GM13977 (cell line): ENCODE measurements at regions not wholly inside any gene's neighbourhood (a gene's known extent, or its start where the extent isn't known, plus 50 kb on each side); places are given as distances from the start of the nearest gene placed in this dataset.

ENCODE experiments used
- DNase-seq: peaks from one replicate; pipeline ENCODE4 v3.0.0; 2012; ENCODE audit warnings: low spot score
- CTCF ChIP-seq: IDR thresholded peaks from 2 replicates; pipeline ENCODE4 v1.5.1; 2012; ENCODE audit warnings: mild to moderate bottlenecking, control low read depth; ENCODE audit not compliant: insufficient read depth; ENCODE audit errors: extremely low read depth, missing control alignments
- in situ Hi-C: fragments of 300-500 bp; cut with MboI; formaldehyde crosslinking; loops from one replicate; pipeline ENCODE4 v1.12.0; 2022; ENCODE audit warnings: low sequenced_read_pairs, low pct_unique_long_range_greater_than_20kb, mixed read lengths, inconsistent platforms; ENCODE audit not compliant: unreplicated experiment

DNA sequence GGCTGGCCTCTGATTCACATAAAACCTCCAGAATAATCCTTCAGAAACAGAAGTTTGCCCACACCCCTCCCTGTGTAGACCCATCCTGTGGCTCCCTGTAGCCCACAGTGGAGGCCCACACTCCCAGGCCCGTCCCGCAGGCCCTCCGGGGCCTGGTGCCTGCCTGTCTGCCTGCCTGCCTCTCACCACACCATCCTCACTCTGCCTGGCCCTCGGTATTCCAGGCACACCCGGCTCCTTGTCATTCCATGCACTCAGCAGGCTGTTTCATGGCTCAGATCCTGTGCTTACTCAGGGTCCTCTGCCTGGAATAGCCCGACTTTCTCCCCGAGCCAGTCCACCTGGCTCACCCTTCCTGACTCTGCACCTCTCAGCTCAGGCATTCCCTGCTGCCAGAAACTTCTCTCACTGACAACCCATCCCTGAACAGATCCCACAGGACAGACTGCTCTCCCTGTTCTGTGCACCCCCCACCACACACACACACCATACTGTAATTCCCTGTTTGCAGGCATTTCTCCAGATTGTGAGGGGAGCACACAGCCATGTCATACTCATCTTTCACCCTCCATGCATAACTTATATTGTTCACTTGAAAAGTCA is 498.0 kb upstream of the ZMIZ1 start:
- no peak for DNase-seq
- in situ Hi-C loops = no loop called here
- no peak for TF ChIP-seq CTCF

- in situ Hi-C loops = no loop called here
- no peak for DNase-seq
- TF ChIP-seq CTCF = no peak
Measured at GRCh38 chr10:78571286-78571685, 497.5 kb upstream of the ZMIZ1 start.

- TF ChIP-seq CTCF = no peak
- in situ Hi-C loops = no loop called here
- DNase-seq = no peak
Measured at GRCh38 chr10:78571891-78572290, 496.9 kb upstream of the ZMIZ1 start.

DNA sequence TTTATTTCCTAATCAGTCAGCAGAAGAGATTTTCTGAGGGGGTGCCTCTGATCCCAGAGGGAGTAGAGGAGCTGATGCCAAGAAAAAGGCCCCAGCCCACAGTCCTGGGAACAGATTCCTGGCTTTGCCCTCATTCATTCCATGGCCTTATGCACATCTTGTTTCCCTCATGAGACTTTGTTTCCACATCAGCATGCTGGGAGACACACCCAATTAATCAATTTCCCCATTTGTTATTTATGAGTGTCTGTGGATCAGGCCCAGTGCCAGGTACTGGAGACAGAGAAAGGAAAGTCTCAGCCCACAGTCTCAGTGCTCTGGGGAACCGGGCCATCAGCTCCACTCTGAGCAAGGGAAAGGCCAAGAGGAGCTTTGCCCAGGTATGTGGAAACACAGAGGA is 496.2 kb upstream of the ZMIZ1 start:
- in situ Hi-C loops = no loop called here
- TF ChIP-seq CTCF = no peak

GRCh38 chr10:78574547-78574946 is 494.2 kb upstream of the ZMIZ1 start:
- in situ Hi-C loops = no loop called here
- DNase-seq = no peak

More for the DNA sequence above, 496.2 kb upstream of the ZMIZ1 start:
- no peak for DNase-seq

GRCh38 chr10:78575400-78575799 is 493.4 kb upstream of the ZMIZ1 start:
- no peak for DNase-seq
- no peak for TF ChIP-seq CTCF
- in situ Hi-C loops = no loop called here

More at GRCh38 chr10:78574547-78574946, 494.2 kb upstream of the ZMIZ1 start:
- TF ChIP-seq CTCF = no peak
